Ectodermal cell (in vitro differentiated cells): ENCODE measurements at regions not wholly inside any gene's neighbourhood (a gene's known extent, or its start where the extent isn't known, plus 50 kb on each side); places are given as distances from the start of the nearest gene placed in this dataset.

Source experiments
- H3K27ac ChIP-seq: 2 replicates; pipeline ENCODE4 v1.7.0; 2013; ENCODE audit warnings: mild to moderate bottlenecking, low read depth, low read length; ENCODE audit not compliant: insufficient read depth, poor library complexity, severe bottlenecking
- H3K27me3 ChIP-seq: 2 replicates; pipeline ENCODE4 v1.7.0; 2013; ENCODE audit warnings: mild to moderate bottlenecking, low read length; ENCODE audit not compliant: insufficient read depth, control insufficient read depth, poor library complexity, severe bottlenecking
- H3K36me3 ChIP-seq: one replicate; pipeline ENCODE4 v1.7.0; 2013; ENCODE audit warnings: low read length; ENCODE audit not compliant: control insufficient read depth, insufficient read depth
- H3K4me1 ChIP-seq: one replicate; pipeline ENCODE4 v1.7.0; 2013; ENCODE audit warnings: low read length; ENCODE audit not compliant: control insufficient read depth, insufficient read depth
- H3K4me3 ChIP-seq: 2 replicates; pipeline ENCODE4 v1.7.0; 2013; ENCODE audit warnings: low read depth, low read length, control low read depth; ENCODE audit not compliant: insufficient read depth
- H3K9me3 ChIP-seq: 2 replicates; pipeline ENCODE4 v1.7.0; 2013; ENCODE audit warnings: mild to moderate bottlenecking, low read length, moderate library complexity; ENCODE audit not compliant: control insufficient read depth
- WGBS, 2 experiments: methylation state at CpG; one replicate each; pipeline ENCODE4 v1.1.7; 2013; ENCODE audit warnings: missing lambda C conversion rate in 2 of 2; 5-methylcytosine and 5-hydroxymethylcytosine counted together

DNA sequence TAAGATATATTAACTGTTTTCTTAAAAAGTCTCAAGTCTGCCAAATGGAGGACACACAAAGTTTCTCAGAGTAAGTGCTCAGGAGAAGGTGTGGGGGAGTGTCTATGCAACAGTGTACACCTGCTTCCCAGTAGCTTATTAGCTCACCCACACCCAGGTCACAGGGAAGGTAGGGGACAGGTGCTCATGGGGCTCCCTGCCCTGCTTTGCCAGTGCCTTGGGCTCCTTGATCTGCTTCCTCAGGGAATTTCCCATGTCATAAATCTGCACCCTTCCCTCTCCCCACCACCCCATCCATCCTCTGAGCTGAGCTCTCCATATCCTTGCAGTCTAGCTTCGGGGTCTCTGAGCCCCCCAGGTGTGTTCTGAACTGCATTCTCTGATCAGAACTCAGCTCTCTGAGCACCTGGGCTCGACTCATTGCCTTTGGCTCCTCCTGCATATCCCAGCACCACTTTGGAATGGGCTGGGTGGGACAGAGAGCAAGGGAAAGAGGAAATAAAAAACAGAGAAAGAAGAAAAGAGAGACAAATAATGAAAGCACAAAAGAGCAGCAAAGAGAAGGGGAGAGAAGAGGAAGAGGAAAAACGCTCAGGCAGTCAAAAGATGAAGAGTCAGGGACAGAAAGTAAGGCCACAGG lies 87.0 kb upstream of the ATP1B1 start:
- no peaks in the 10 kb centered on the region for H3K9me3 ChIP-seq
- no peak overlapping the region for H3K27ac ChIP-seq
- WGBS, 2 experiments: 83% methylated on average over 3 of the region's 3 CpGs
- H3K4me1 ChIP-seq: no peaks in the 10 kb centered on the region
- H3K36me3 ChIP-seq: no peaks in the 10 kb centered on the region
- no peaks in the 10 kb centered on the region for H3K27me3 ChIP-seq
- H3K4me3 ChIP-seq: no peak overlapping the region

- no peaks in the 10 kb centered on the region for H3K36me3 ChIP-seq
- no peak overlapping the region for H3K27ac ChIP-seq
- H3K27me3 ChIP-seq: no peaks in the 10 kb centered on the region
- no peaks in the 10 kb centered on the region for H3K9me3 ChIP-seq
- no peaks in the 10 kb centered on the region for H3K4me1 ChIP-seq
- H3K4me3 ChIP-seq: no peak overlapping the region
Observed at GRCh38 chr1:169020684-169021083, 85.8 kb upstream of the ATP1B1 start.

DNA sequence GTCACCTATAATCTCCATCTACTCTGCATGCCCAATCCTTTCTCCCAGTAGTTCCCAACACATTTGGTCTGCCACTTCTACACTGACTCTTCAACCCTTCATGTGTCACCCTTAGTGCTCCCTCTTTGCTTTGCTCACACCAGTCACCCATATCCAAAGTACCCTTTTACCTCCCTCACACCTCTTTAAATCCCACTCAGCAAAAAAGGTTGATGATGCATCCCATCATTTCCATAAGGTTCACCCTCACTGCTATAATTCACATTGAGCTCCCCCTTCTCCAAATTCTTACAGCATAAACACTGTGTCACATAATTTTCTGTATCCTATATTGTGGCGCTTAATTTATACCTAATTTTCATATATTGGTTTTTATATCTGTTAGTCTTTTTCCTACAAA lies 83.8 kb upstream of the ATP1B1 start:
- Histone ChIP-seq H3K4me1 (no peaks in the 10 kb centered on the region), H3K27ac (no peak overlapping the region), H3K9me3 (no peaks in the 10 kb centered on the region), H3K4me3 (no peak overlapping the region), H3K27me3 (no peaks in the 10 kb centered on the region), H3K36me3 (no peaks in the 10 kb centered on the region)
- WGBS, 2 experiments: 100% methylated on average over 1 of the region's 1 CpG; no CpG with 5 or more reads in 1 of the 2 experiments

DNA sequence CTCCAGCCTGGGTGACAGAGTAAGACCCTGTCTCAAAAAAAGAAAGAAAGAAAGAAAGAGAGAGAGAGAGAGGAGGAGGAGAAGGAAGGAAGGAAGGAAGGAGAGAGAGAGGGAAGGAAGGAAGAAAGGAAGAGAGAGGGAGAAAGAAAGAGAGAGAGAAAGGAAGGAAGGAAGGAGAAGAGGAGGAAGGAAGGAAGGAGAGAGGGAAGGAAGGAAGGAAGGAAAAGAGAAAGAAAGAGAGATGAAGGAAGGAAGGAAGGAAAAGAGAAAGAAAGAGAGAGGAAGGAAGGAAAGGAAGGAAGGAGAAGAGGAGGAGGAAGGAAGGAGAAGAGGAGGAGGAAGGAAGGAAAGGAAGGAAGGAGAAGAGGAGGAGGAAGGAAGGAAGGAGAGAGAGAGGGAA lies 82.2 kb upstream of the ATP1B1 start:
- Histone ChIP-seq H3K27me3 (no peaks in the 10 kb centered on the region), H3K36me3 (no peaks in the 10 kb centered on the region), H3K4me1 (no peaks in the 10 kb centered on the region), H3K27ac (no peak overlapping the region), H3K9me3 (no peaks in the 10 kb centered on the region), H3K4me3 (no peak overlapping the region)

DNA sequence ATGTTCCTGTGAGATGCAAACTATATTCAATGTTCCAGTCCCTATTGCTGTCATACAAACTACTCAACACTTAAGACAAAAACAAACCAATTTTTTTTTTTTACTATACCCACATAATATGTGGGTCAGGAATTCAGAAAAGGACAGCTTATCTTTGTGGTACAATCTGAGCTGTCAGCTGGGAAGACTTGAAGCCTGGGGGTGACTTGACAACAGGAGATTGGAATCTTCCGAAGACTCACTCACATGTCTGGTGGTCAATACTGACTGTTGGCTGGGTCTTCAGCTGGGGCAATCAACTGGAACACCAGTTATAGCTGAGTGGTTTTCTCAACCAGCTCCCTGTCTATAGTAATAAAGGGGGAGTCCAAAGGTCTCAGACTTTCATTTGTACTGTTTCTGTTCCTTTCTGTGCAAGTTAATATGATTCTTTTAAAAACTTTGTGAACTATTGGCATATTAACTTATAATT lies 81.7 kb upstream of the ATP1B1 start:
- H3K4me3 ChIP-seq: no peak overlapping the region
- no peaks in the 10 kb centered on the region for H3K9me3 ChIP-seq
- no peaks in the 10 kb centered on the region for H3K4me1 ChIP-seq
- H3K27me3 ChIP-seq: no peaks in the 10 kb centered on the region
- H3K27ac ChIP-seq: no peak overlapping the region
- 93 to 96% methylated on average over 1 of the region's 1 CpG for WGBS, 2 experiments
- no peaks in the 10 kb centered on the region for H3K36me3 ChIP-seq

GRCh38 chr1:169025412-169025811 lies 81.1 kb upstream of the ATP1B1 start:
- no peaks in the 10 kb centered on the region for H3K9me3 ChIP-seq
- H3K36me3 ChIP-seq: no peaks in the 10 kb centered on the region
- H3K4me1 ChIP-seq: no peaks in the 10 kb centered on the region
- no peaks in the 10 kb centered on the region for H3K27me3 ChIP-seq
- no peak overlapping the region for H3K27ac ChIP-seq
- H3K4me3 ChIP-seq: no peak overlapping the region
- no CpG with 5 or more reads among the region's 1 CpG for WGBS, 2 experiments

DNA sequence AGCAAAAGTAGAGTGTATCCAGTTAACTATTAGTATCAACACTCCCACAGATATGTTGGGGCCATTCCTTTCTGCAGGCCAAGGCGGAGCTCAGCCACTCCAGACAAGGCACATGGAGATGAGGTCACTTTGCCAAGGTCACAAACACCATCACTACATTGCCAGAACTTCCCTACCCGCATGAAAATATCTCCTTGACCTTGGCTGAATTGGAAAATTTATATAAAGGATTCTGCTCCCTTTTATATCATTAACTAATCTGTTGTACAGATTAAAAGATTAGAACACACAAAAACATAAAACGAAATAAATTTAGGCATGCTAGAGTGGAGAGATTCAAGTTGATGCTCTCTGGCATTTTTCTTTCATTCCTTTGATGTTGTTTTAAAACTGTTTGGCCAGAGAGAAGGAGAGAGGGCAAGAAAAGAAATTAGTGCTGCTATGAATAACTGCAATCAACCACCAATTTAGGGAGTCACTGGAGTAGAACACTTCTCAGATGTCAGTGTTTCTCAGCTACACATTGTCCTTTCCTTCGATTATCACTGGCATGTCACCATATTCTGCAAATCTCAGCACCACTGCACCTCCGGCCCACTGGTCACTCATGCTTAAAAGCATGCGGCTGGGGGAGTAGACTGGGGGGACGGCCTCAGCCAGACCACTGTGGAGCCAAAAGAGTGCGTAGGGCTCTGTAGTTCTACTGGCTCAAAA lies 78.7 kb upstream of the ATP1B1 start:
- no peak overlapping the region for H3K4me3 ChIP-seq
- H3K27ac ChIP-seq: no peak overlapping the region
- no peaks in the 10 kb centered on the region for H3K4me1 ChIP-seq
- no peaks in the 10 kb centered on the region for H3K36me3 ChIP-seq
- no peaks in the 10 kb centered on the region for H3K27me3 ChIP-seq
- 93 to 96% methylated on average over 6 to 7 of the region's 8 CpGs for WGBS, 2 experiments
- H3K9me3 ChIP-seq: no peaks in the 10 kb centered on the region

DNA sequence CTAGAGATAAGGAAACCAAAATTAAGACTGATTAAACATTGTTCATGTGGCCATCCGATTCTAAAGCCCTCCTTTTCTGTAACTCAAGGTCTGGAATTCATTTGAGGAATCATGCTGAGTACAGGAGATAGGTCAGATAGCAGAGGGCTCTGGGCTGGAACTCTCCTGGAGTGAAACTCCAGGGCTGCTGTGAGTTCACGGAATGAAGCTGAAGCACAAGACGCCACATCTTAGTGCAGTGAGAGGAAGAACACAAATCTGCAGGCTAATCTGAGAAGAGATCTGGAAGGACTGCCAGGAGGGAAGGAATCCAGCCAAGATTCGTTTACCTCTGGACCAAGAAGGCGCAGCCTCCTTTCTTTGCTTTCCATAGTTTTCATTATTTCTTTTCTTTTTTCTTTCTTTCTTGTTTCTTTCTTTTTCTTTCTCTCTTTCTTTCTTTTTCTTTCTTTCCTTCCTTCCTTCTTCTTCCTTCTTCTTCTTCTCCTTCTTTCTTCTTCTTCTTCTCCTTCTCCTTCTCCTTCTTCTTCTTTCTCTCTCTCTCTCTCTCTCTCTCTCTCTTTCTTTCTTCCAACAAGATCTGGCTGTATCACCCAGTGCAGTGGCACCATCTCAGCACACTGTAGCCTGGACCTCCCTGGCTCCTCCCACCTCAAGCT lies 74.8 kb upstream of the ATP1B1 start:
- Histone ChIP-seq H3K4me1 (no peaks in the 10 kb centered on the region), H3K36me3 (no peaks in the 10 kb centered on the region), H3K27me3 (no peaks in the 10 kb centered on the region), H3K4me3 (no peak overlapping the region), H3K27ac (no peak overlapping the region), H3K9me3 (no peaks in the 10 kb centered on the region)
- 78% methylated on average over 5 of the region's 5 CpGs for WGBS, 2 experiments

- no peak overlapping the region for H3K27ac ChIP-seq
- H3K4me3 ChIP-seq: no peak overlapping the region
- no peaks in the 10 kb centered on the region for H3K27me3 ChIP-seq
- 93 to 95% methylated on average over 4 of the region's 4 CpGs for WGBS, 2 experiments
- no peaks in the 10 kb centered on the region for H3K9me3 ChIP-seq
- H3K4me1 ChIP-seq: no peaks in the 10 kb centered on the region
- no peaks in the 10 kb centered on the region for H3K36me3 ChIP-seq
Observed at GRCh38 chr1:169041366-169041765, 65.1 kb upstream of the ATP1B1 start.

DNA sequence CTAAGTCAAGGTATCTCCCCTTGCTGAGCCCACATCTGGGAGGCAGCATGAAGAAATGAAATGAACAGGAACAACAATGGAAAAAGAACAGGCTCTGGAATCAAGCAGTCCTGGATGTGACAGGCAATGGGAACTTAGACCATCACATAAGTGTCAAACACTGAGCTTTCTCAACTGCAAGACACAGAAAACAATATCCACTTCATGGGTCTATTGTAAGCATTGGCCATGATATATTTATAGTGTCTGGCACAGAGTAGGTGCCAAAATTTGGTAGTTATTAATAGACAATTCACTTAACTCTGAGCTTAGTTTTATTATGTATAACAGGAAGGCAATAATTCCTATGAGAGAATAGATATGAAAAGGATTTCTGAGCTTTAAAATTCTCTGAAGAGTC lies 64.1 kb upstream of the ATP1B1 start:
- no peak overlapping the region for H3K27ac ChIP-seq
- no peaks in the 10 kb centered on the region for H3K4me1 ChIP-seq
- H3K4me3 ChIP-seq: no peak overlapping the region
- H3K36me3 ChIP-seq: no peaks in the 10 kb centered on the region
- H3K27me3 ChIP-seq: no peaks in the 10 kb centered on the region
- no peaks in the 10 kb centered on the region for H3K9me3 ChIP-seq
